ENCODE measurements at regions not wholly inside any gene's neighbourhood (a gene's known extent, or its start where the extent isn't known, plus 50 kb on each side); places are given as distances from the start of the nearest gene placed in this dataset.

DNA sequence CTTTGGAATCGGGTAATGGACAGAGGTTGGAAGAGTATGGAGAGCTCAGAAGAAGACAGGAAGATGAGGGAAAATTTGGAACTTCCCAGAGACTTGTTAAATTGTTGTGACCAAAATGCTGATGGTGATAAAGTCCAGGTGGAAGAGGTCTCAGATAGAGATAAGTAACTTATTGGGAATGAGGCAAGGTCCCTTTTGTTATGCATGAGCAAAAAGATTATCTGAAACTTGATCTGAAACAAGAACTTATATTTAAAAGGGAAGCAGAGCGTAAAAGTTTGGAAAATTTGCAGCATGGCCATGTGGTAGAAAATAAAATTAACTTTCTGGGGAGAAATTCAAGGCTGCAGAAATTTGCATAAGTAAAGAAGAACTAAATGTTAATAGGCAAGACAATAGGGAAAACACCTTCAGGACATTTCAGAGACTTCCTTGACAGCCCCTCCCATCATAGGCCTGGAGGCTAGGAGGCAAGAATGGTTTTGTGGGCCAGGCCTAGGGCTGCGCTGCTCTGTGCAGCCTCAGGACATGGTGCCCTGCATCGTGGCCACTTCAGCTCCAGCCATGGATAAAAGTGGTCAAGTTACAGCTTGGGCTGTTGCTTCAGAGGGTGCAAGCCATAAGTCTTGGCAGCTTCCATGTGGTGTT lies 425.7 kb upstream of the PRICKLE1 start:
- DNase-seq (ENCODE audit: low read depth, low spot score) = no peak

DNA sequence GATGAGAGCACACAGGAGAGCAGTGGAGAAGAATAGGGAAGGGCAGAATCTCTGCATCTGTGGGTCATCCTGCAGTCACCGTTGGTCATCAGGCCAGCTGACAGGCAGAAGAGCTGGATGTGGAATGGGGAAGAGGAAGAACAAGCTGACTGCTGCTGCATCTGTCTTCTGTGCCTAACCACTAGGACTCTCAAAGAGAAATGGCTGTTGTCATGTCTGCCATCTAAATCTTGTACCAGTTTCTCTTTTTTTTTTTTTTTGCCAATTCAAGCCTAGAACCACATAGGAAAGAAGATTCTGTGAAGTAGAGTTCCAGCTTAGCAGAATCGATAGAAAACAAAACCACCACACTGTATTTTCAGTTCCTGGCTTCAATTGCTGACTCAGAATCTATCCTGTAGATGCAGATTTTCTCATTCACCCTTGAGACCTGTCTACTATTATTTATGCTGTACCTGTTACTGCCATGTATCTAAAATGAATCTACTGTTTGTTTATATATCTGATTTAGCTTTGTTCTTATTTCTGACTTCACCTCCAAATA lies 421.9 kb upstream of the PRICKLE1 start:
- no peak for DNase-seq (ENCODE audit: low read depth, low spot score)

DNA sequence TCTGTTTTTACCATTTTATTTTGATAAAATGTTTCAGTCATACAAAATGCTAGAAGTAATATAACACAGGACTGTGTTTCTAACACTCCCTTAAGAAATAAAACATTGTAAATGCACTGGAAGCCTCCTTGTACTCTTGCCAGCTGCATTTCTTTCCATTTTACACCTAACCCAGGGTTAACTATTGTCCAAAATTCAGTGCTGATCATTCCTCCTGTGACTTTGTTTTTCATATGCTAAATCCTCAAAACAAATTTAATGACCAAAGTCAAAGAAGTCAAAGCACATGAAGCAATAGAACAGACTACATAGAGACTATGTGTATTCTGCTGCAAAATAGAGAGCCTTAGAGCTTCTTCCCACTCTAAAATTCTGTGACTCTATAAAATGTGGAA lies 420.3 kb upstream of the PRICKLE1 start:
- DNase-seq (ENCODE audit: low read depth, low spot score) = no peak

DNA sequence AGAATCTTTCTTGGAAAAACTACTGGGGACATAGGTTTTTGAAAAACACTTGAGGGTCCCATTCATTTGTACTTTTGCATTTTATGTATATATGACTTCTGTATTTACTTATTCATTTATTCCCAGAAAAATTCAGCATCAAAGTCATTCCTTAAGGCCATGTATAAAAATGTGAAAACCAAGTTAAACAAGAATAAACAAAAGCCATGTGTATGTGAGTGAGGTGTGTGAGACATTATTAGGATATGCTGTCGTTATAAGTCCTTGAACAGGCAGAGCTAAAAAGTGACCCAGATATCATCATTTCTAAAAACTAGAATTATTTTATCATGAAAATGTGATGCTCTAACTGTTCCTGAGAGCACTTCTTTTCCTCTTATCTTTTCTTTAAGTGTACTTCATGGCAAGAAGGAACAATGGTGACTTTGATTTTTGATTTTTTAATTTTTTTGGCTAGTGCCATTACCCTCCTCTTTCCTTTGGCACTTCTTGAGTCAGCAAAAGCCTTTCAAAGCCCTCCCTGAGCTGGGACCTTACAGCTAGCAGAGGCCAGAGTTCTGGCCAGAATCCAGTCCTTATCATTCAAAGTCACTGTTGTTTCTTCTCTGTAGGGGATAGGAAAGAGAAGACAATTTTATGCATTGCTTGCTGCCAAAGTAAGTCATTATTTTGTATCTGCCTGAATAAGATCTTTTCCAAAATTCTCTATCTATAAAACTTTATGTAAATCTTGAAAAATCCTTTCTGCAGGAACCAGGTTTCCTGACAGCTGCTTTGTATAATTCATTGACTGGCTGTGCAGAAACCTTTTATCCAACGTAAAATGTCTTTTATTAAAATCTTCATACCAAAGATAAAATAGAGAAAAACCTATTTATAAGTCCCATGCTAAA lies 419.7 kb upstream of the PRICKLE1 start:
- DNase-seq (ENCODE audit: low read depth, low spot score) = no peak

DNA sequence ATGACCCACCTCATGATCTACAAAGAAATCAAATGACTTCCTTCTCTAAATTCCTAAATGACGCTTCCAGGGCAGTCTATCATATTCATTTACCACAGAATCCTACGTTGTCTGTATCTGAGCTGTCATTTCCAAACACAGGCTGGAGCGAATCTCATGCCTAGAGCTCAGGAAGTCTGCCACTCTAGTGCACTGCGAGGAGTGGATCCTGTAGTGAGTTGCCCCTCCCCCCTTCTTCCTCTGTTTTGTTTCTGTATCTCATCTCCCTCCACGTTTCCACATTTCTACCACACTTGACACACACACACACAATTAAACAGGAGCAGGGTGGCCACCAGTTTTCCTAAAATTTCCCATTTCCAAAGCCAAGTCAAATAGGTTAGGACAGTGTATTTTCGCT lies 415.4 kb upstream of the PRICKLE1 start:
- DNase-seq (ENCODE audit: low read depth, low spot score) = no peak

DNA sequence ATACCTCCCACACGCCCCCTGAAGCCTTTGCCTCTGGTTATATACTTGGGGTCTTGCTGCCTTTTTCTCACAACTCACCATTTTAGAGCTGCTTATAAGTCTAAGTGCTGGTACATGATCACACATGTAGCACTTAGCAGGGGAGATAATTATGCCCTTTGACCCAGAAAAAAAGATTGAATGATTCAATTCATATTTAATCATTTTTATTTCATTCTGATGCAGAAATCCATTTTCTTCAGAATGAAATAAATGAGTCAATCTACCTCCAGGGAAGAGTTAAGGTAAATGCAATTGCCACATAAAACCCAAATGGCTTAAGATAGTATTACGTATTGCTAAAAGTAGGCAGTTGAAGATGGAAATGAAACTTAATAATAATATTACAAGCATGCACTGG lies 414.6 kb upstream of the PRICKLE1 start:
- DNase-seq (ENCODE audit: low read depth, low spot score) = no peak

DNA sequence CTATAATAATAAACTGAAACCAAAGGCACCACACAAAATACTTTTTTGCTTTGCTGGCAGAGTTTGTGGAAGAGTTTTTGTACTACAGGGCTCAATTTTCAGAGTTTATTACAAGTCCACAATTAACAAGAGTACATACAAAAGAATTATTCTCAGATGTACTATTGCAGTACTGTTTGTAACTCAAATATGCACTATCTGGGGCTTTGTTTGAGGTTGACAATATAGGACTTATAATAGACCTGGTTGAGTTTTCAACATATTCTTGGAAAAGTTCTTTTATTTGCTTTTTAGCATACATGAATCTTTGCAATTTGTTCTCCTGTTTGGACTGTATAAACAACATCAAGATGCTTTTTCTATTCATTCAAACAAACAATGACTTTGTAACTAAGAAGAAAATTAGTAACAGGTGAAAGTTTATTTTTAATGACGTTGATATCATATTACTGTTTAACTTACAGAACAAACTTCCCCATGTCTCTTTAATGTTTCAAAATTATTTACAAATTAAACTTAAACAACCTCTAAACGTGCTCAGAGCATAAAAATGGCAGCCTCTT lies 407.4 kb upstream of the PRICKLE1 start:
- no peak for DNase-seq (ENCODE audit: low read depth, low spot score)

DNA sequence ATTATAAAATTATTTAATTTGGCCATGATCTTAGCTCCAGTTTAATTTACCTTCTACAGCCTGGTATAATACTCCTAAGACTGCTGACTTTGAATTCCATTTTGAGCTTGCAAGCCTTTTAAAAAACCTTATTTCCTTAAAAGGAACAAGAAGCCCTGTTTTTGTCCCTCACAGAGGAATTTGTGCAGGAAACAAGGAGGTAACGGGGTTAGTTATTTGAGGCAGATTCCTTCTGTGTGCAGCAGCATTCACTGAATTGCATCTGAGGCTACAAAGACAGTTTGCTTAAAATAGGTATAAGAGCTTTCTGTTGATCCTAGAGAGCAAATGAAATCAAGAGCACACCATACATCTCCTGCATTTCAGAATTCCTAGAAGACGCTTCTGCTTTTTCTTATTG lies 403.3 kb upstream of the PRICKLE1 start:
- DNase-seq (ENCODE audit: low read depth, low spot score) = no peak

DNA sequence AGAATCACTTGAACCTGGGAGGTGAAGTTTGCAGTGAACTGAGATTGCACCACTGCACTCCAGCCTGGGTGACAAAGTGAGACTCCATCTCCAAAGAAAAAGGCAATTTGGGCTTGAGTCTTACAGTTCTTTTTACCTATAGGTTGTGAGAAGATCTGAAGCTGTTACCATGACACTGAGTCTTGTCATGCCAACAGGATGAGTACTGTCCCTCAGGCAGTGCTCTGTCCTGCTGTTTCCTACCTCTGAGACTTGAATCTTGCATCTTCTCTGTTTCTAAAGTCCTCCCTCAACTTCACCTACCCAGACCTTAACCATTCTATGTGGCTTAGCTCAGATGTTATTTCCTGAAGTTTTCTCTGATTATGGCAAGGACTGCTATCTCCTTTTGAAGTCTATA lies 400.8 kb upstream of the PRICKLE1 start:
- DNase-seq (ENCODE audit: low read depth, low spot score) = no peak

DNA sequence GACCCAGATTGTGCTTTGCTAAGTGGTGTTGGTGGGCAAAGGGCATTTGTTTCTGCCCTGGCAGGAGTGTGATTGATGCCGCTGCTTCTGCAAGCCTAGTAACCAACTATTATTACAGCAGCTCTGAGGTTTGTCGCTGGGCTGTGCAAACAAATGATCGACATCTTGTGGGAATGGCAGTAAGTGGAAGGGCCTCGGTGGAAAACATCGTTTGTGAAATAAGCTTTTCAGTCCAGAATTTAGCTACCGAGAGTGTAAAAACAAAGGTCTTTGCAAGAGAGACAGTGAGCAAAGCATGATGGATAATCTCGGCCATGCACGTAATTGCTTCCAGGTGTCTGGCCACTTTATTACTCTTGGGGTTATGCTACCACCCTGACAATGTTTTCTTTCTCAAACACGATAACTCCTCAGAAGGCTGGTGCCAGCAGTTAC lies 397.7 kb upstream of the PRICKLE1 start:
- no peak for DNase-seq (ENCODE audit: low read depth, low spot score)

DNA sequence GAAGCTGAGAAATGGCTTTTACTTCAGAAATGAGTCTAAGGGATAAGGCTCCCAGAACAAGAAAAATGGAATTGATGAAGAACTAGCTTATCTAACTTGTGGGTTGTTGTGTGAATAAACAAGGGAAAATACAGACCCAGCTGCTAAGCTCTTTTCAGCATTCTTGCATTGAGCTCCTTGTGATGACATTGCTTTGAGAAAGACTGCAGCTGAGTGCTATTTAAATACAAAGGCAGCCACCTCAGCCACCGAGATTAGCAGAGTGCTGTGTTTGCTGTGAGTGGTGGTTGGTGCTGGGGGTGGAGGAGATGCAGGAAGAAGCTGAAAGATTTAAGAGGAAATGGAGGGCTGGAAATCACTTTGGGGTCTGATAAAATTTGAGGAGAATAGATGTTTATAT lies 396.0 kb upstream of the PRICKLE1 start:
- no peak for DNase-seq (ENCODE audit: low read depth, low spot score)

DNA sequence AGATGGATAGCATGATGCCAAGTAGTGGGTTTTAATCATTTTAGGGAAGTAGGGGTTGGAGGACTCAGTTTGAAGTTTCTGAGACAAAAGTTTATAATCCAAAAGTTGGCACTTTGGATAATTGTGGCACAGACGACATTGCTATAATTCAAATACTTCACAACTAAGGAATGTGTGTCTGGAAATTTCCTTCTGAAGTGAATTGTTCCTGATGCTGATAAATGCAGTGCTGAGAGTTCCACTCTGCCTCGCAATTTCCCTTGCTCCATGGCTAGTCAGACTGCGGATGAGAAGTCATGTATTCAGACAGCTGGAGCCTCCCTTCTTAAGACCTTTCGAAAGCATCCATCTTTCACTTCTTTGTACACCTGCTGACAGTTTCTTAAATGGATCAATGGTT lies 393.3 kb upstream of the PRICKLE1 start:
- DNase-seq (ENCODE audit: low read depth, low spot score) = no peak

DNA sequence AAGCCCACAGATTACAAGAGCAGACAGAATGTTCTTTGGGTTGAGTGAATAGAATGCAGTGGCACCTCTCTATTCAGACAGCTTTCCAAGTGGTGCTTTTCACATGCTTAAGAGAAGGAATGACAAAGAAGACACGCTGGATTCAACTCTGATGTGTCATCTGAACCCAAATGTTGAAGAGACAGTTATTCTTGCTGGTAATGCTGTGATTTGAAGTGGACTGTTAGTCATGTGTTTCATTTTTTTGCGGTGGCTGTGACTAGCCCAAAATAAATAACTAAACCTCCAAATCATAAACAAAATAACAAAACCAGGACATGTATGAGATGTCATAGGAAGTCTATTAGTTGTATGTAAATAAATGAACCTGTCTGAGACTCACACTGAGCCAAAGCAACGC lies 391.8 kb upstream of the PRICKLE1 start:
- no peak for DNase-seq (ENCODE audit: low read depth, low spot score)

DNA sequence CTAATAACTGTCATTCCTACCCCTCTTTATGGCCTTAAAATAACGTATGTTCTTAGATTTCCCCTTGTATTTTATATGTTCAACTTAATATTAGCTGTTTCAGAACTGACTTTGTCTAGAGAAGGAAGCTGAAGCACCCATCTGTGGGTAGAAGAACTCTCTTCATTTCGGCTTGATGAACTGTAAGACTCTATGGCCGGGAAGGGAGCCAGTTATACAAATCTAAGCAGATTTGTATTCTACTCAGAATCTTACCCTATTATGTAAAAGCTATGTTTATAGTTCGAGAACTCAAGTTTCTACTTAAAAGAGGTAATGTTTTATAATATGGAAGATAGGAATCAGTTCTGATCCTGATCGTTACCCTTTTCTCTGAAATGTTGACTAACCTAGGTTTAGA lies 390.9 kb upstream of the PRICKLE1 start:
- no peak for DNase-seq (ENCODE audit: low read depth, low spot score)

DNA sequence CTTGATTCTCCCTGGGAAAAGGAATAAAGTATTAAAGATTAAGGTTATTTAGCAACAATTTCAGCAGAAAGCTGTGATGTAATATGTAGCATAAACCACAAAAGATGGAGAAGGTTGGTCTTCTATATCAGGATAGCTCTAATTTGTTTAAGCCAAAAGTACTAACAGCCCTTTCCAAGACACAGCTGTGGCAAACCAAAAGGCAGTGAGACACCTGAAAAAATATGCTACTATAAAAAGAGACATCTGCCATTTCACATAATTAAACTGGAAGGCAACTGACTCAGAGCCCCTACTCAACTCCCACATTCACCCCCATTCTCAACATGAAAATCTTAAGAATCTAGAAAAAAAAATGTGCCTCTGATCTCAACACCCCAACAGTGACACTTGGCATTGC lies 390.2 kb upstream of the PRICKLE1 start:
- DNase-seq (ENCODE audit: low read depth, low spot score) = no peak

DNA sequence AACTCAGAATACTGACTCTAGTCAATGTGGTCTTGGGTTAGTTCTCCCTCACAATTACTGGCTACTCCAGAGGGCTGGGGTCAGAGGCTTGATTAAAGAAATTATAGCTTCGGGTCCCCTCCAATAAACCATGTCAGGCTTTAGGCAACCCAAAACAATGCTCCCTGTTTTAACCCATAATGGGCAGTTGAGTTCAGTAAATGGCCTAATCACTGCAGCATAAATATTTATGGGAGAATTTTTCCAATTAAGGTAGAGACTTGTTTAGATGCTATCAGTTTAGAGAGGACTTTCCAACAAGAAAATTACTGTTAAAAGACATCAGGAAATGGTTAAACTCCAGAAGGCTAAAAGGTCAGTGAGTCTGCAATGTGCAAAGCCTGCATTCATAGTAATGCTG lies 389.2 kb upstream of the PRICKLE1 start:
- no peak for DNase-seq (ENCODE audit: low read depth, low spot score)

DNA sequence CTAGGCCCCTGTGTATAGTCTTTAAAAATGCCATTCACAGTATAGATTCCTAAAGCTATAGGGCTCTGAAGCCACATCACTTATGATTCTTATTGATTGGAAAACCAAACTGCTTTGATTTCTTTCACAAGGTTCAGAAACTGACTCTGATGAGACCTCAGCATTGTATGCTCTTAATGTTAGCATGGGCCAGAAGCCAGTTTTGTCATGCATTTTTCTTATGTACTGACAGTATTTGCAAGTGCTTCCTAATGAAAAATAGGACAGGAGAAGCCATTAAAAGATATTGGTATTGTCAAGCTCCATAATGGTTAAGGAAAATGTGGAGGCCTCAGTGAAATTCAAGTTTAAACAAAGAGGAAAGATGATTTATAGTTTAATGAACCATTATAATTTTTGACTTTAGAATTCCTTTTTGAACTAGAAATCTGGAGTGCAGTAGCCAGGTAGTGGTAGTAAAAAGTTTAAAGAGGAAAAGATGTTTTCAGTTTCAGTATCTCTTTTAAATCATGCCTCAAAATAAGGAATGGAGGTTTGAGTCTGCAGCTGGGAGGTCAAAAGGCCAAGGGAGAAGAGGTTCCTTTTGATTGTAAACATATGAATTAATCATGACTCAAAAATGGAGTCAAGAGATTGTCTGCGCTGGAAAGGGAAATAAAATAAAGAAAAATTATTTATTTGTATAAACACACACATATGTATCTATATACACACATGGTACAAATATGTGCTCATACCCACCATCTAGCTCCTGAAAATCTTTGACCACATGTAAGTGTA lies 388.1 kb upstream of the PRICKLE1 start:
- no peak for DNase-seq (ENCODE audit: low read depth, low spot score)

DNA sequence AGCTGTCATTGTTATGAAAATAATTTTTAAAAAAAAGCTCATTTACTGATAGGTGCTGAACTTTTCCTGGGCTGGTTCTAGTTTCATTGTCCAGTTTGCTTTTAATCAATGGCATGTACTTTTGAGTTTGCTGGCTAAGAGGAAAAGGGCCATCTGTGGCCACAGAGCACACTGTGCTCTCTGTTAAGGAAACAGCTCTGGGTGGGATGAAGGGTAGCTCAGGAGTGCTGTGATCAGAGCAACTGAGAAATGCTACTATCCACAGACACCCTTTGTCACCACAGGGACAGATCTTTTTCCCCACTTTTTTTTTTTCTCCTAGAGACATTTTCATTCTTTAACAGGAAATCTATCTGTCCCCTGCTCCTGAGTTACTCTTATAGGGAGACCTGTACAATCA lies 387.1 kb upstream of the PRICKLE1 start:
- no peak for DNase-seq (ENCODE audit: low read depth, low spot score)

DNA sequence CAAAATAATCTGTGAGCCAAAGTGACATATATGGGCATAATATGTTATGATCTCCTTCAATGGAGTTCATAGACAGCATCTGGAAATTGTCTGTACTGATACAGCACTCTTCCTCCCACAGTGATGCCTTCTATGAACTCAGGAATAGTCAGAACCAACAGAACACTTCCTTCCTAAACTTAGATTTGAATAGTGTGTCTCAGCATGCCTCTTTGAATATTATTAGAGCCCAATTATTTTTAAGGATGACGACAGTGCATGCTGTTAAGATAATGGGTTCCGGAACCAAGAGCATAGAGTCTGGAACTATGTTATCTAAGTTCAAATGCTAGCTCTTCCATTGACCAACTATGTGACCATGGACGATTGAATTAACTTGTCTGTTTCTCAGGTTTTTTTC lies 386.6 kb upstream of the PRICKLE1 start:
- no peak for DNase-seq (ENCODE audit: low read depth, low spot score)

DNA sequence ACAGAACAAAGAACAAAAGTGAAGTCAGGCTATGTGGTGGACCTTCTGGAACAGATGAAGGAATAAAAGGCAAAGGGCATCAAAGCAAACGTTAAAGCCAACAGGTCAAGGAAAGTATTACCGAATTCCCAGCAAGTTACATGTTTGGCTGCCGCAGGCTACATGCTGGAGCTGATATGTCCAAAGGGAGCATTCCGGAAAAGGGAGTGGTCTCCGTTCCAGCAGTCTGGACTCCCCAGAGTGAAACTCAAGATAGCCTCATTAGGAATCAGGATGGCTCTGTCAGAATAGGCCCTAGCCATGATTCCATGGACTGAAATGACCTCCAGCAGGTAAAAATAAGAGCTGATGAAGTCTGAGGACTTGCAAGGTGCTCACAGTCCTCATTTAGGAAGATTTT lies 379.8 kb upstream of the PRICKLE1 start:
- no peak for DNase-seq (ENCODE audit: low read depth, low spot score)

DNA sequence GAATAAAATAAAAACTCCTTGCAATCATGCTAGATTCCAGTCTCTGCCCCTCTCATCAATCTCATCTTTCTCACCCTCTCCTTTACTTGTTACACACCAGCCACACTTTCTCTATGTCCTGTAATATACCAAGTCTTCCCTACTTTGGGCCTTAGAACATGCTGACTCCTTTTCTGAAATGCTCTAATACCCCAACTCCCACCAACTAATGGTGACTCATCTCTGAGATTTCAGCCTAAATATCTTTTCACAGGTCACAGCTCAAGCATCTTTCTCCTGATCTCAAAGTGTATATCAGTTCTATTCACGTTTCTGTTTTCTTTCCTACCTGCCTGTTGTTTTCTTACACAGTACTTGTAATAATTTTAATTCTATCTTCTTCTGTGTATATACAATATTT lies 378.9 kb upstream of the PRICKLE1 start:
- DNase-seq (ENCODE audit: low read depth, low spot score) = no peak

DNA sequence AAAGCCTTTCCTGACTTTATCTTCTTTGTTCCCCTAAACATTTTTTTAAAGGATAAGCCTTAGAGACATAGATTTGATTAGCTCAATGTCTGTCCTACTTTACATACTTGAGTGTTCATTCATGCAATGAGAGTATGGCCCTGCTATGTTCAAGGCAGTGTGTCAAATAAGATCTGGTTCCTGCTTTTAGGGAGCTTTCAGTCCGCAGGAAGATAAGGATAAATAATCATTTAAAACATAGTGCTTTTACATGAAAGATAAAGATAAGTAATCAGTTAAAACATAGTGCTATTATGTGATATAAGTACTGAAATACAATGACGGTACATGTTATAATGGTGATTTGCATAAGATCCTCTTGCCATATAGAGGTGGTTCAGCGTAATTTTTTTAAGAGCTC lies 378.3 kb upstream of the PRICKLE1 start:
- DNase-seq (ENCODE audit: low read depth, low spot score) = no peak

Measured in brain pericyte (primary cell).